GM21825 (cell line): ENCODE measurements at regions not wholly inside any gene's neighbourhood (a gene's known extent, or its start where the extent isn't known, plus 50 kb on each side); places are given as distances from the start of the nearest gene placed in this dataset.
"Not testable (repeated sequence)": the region's sequence is repeated elsewhere in the genome, so short reads cannot be mapped to it uniquely, and the experiment has no call there.

Experiments used
- ATAC-seq: cut with Tn5 transposase; IDR thresholded peaks from one replicate; pipeline ENCODE4 v1.9.1; 2021; ENCODE audit warnings: mild to moderate bottlenecking, moderate library complexity; ENCODE audit not compliant: unreplicated experiment

DNA sequence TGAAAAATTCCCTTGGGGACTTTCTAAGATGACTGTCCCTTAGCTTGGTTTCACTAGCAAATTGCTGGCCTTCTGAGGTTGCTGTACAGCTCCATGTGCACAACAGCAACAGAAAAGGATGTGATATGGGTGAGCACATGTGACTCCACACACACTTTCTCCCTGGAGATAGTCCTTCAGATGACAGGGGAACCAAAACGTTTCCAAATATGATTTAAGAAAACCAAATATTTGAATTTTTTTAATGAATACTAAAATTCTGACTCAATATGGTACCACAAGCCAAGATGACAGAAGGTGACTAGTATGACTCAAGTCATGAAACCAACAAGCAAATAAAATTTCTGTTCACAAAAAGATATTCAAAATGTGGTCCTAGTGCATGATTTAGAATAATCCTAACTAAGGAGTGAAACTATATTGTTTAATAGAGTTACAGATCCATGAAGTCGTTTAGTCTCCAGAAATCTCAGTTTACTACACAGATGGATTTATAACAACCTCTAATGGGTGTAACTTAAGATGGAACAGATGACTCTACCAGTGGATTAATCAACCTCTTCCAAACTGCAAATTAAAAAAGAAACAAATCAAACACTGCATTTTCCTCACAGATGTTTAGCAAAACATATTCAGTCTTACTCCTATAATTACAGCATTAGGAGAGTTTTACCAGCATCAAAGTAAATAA lies 144.8 kb upstream of the PIK3R1 start:
- peak; percentile 92 for ATAC-seq

DNA sequence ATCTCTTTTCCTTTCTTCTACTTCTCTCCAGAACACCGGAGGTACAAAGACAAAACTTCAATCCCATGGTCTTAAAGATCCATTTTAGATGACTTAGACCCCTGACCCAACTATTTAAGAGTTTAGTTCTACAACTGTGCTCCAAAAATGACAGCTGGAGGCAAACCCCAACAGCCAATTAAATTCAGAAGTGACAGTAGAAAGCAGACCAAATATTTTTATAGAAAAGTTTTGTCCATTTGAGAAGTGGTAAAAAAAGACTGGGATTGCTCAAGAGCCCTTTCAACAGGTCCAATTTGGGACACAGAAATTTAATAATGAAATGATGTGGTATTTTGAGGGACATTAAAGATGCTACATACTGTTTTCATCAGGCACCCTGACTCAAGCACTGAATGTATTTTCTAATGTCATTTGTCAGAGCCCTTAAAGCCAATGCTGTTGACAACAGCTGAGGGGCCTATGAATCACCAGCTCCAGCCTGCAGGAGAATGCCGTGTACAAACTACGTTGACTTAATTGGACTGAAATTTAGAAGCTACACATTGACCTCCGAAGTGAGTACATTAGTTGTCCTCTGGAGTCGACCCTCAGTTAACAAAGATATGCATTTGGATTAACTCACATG lies 147.5 kb upstream of the PIK3R1 start:
- no peak for ATAC-seq

- ATAC-seq, result no peak
Measured at GRCh38 chr5:68067291-68067690, 148.3 kb upstream of the PIK3R1 start.

GRCh38 chr5:68066277-68066955 lies 149.1 kb upstream of the PIK3R1 start:
- ATAC-seq, result no peak

DNA sequence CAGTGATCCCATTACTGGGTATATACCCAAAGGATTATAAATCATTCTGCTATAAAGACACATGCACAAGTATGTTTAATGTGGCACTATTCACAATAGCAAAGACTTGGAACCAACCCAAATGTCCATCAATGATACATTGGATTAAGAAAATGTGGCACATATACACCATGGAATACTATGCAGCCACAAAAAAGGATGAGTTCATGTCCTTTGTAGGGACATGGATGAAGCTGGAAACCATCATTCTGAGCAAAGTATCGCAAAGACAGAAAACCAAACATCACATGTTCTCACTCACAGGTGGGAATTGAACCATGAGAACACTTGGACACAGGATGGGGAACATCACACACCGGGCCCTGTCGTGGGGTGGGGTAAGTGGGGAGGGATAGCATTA lies 150.2 kb upstream of the PIK3R1 start:
- not testable (repeated sequence) for ATAC-seq

DNA sequence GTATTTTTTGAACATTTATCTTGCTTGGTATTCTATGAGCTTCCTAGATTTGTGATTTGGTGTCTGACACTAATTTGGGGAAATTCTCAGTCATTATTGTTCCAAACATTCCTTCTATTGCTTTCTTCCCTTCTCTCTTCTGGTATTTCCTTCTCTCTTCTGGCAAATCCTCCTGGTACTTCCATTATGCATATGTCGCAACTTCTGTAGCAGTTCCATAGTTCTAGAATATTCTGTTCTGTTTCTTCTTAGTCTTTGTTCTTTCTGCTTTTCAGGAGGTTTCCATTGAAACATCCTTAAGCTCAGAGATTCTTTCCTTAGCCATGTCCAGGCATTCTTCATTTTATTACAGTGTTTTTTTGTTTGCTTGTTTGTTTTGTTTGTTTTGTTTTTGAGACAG lies 155.2 kb upstream of the PIK3R1 start:
- no peak for ATAC-seq

DNA sequence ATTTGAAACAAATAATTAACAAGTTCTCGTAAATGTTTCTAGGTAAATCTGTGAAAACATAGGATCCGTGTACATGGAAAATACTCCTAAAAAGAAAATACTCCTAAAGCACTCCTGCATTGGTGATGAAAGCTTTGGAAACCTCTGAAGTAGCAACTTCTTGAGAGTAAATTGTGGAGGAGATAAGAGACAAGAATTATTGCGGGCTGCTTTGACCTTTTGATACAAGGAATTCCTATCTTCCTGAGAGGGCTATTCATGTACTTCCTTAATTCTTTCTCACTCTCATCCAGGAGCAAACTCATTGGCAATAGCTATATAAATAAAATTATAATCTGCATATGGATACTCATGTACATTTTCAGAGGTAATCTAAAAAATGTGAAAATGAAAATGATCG lies 158.4 kb upstream of the PIK3R1 start:
- ATAC-seq, result no peak

DNA sequence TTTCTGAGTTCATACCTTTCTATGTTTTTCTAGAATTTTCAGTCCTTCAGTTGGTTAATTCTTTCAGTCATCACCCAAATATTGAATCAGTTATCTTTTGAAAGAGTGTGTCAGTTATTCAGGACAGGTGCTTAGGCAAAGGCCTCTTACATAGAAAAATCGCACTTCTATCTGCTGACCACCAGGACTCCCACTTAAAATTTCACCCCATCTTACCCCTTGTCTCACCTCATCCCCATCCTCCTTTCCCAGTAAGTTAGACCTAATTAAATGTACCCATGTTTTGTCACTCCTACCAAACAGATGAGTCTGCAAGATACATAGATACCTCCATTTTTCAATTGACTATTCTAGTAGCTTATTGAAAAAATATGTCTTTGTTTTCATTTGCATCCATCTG lies 159.9 kb upstream of the PIK3R1 start:
- ATAC-seq, result no peak

- no peak for ATAC-seq
Measured at GRCh38 chr5:68054638-68055037, 160.9 kb upstream of the PIK3R1 start.

DNA sequence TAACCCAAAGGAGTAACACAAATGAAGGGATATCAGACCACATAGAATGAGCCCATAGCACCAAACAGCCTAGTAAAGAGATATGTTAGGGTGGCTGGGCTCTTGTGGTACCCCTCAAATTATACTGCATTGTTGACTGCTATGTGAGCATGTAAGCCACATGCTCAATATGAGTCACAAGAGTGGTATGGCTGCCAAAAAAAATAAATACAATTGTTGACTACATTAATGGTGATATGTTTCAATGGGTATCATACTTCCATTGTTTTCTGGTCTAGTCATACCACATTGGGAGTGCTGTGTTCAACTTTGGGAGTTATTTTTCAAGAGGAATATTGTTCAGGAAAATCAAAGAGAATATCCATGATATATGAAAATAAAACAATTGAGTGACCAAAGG lies 162.4 kb upstream of the PIK3R1 start:
- ATAC-seq, result no peak

GRCh38 chr5:68049053-68049713 lies 166.4 kb upstream of the PIK3R1 start:
- ATAC-seq, result no peak

DNA sequence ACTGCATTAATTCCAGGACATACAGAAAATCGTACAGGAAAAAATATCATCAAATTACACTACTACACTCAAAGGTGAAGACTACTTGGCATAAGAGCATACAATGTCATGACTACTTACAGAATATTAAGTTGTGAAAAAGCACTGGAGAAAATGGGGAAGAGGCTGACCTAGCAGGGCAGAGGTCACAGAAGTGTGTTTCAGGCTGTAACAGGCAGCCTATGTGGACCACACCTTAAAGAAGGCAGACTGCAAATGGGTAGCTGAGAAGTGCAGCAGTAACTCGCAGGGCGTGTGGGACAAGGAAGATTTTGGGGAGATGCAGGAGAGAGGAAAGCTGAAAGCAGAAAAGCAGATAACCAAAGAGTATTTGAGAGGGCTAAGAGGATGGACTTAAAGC lies 167.0 kb upstream of the PIK3R1 start:
- ATAC-seq, result no peak

- not testable (repeated sequence) for ATAC-seq
Measured at GRCh38 chr5:68048054-68048453, 167.5 kb upstream of the PIK3R1 start.

- no peak for ATAC-seq
Measured at GRCh38 chr5:68047035-68047434, 168.5 kb upstream of the PIK3R1 start.

- ATAC-seq, result no peak
Measured at GRCh38 chr5:68046445-68046844, 169.1 kb upstream of the PIK3R1 start.

DNA sequence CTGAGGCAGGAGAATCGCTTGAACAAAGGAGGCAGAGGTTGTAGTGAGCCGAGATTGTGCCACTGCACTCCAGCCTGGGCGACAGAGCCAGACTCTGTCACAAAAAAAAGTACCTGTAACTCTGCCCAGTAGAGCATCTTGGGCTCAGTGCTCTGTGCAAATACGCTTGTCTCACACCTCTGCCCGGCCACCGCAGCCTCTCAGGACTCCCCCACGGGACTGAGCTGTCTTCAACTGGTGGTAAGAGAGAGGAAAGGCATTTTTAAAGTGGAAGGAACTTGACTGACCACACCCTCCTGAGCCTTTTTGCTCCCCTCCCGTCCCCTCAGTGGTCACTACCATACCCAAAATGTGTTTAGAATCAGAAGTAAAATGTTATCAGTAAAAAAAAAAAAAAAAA lies 174.3 kb upstream of the PIK3R1 start:
- peak; percentile 93 for ATAC-seq

DNA sequence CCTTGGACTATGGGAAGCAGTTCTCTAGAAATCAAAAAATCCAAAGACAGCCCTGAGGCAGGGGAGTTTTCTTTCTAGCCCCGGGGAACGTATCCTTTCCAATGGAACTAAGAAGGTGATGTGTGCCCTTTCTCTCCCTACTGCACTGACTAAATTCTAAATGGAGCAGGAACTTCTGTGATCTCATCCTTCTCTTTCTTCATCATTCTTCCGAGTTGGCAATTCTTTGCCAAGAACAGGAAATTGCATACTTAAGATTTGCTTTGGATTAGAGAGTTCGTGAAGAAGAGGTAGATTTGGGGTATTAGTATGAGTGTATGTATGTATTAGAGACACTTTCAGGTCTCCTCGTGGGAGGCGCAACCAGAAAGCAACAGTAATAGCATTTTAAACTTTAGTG lies 178.0 kb upstream of the PIK3R1 start:
- no peak for ATAC-seq

DNA sequence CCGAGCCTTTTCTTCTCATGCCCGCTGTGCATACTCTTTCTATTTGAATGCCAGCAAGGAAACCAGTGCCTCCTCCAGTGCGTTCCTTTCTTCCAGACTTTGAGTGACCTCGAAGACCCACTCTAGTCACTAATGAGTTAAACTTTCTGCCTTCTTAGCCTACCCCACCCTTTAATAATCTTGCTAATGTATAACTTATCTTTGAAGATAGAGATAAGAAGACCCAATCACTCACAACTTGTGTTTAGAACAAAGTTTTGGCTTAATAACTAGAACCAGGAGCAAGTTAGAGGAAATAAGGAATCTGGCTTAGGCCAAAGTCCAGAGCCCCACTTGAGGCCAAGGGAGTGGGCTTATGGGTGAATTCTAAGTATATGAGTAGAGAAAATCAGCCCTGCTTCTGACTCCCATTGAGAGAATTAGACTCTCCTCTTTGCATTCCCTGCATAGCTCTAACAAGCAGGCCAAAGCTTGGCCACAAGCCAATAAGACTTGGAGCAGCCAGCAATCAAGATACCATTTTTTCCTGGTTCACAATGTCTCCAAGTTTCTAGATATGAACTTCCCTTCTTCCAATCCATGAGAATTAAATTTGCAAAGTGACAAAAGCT lies 181.5 kb upstream of the PIK3R1 start:
- ATAC-seq, result no peak

DNA sequence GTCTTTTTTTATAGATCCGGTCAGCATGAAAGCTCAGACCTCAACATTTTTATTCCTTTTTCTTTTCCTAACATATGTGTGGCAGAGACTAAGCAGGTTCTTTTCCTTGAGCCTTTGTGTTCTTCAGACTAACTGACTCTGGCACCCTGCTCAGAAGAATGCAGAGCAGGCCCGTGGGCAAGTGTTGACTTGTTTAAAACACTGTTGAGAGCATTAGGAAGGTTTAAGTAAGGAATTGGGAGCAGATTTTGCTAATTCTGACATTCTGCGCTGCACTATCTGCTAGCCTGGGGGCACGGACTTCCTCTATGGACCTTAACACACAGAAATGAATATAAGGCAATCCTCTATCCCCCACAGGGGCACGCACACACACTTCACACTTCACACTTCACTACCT lies 182.5 kb upstream of the PIK3R1 start:
- ATAC-seq, result no peak

- ATAC-seq, result no peak
Measured at GRCh38 chr5:68032216-68032762, 183.3 kb upstream of the PIK3R1 start.

DNA sequence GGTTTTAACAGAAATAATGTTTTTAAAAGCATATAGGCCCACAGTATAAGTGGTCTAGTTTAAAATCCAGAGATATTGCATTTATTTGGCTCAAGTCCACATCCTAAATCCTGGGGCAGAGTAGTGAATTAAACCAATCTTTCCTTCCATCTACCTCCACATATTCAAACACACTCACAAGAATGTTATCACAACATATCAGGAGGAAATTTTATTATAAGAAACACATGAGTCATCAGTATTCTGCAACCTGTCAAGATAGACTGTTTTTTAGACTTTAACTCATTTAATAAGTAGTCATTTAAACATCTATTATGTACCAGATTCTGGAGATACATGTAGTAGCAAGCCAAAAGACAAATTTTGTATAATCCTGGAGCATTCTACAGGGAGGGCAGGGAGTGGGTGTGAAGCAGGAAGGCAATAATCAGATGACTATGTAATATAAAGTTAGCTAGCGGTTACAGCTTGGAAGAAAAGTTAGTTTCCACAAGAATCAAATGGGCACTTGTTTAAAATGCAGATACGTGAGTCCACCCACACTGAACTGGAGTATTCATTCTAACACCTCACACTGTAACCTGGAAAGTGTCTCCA lies 187.3 kb upstream of the PIK3R1 start:
- ATAC-seq, result no peak
